ENCODE measurements at regions not wholly inside any gene's neighbourhood (a gene's known extent, or its start where the extent isn't known, plus 50 kb on each side); places are given as distances from the start of the nearest gene placed in this dataset.

DNA sequence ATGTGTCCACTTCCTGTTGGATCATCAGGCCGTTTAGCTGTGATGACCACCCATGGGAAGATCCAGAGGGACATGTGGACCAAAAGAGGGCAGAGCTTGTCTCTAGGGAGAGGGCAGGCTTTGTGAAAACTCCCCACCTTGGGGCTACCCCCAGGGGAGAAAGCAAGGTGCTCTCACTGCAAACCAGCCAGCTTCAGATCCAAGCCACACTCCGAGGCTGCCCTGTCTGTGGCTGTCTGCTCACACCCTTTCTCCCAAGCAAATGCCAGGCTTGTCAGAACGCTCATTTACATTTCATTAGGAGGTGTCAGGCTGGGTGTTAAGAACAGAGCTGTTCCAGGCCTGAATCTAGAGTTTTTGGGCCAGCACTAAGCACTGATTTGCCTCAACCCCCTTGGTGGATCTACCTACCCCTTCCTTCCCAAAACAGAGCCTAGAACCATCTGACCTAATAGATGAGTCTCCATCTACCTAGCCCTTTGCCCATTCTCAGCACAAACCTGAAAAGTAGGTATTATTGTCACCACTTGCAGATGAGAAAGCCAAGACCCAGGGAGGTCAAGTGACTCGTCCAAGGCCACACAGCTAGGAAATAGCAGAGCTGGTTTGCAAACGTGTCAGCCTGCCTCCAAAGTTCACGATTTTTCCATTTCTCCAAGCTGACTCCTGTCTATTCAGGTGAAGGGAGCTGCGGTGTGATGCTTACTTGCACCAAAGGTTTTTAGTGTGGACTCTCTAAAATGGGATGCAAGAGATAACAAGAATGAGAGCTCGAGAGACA, 130.9 kb downstream of the EMX2 start:
- DNase-seq, result no peak

GRCh38 chr10:117674201-117674600, 131.7 kb downstream of the EMX2 start:
- no peak for DNase-seq

DNA sequence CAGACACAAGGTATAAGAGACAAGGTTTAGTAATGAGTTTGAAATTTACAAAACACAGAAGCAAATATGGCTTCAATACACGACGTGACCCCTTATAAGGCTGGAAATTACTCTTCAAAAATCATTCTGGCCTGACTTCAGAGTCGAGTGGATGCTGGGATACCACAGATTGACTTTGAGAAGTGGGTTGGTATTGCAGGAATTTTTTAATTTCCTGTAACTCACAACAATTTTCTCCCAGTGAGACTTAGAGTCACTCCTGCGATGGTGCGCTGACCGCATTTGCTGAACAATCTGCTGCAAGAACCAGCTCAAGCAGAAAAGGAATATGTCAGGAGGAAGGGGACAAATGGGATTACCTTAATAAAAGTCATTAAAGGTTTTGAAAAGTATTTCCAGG, 132.1 kb downstream of the EMX2 start:
- DNase-seq, result no peak

DNA sequence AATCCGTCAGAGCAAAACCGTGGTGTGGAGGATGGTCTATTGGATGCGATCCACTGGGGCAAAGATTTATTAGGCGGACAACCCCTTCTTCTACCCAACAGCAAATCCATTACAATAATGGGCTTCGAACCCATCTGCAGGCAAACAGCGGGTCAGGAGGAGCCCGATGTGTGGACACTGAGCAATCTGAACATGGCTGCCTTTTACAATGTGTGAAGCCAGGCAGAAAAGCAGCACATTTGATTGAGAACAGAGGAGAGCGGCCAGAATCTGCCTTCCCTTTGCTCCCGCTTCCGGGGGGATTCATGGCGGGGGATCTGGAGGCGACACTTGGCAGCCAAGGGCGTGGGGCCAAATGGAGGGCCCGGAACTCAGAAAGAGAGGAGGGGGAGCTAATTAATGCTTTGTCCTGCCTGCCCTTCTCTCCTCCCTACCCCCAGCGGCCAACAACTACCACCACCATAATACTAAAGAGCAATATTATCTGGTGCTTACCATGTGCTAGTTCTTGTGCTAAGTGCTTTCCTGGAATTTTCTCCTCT, 133.0 kb downstream of the EMX2 start:
- DNase-seq, result no peak

DNA sequence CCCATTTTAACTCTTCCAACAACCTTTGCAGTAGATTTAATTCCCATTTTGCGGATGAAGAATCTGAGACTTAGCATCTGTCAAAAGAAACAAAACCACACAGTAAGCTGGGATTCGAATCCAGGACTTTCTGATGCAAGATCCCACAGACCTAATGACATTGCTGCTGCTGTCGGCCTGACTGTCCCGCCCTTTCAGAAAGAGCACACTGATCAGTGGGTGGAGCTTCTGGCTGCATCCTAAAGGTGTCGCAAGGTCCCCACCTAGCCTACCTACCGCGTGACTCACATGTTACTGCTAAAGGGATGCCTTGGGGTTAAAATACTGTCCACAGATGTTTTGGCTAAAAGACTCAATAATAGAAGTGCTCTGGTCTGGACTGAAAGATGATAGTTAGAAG, 134.7 kb downstream of the EMX2 start:
- no peak for DNase-seq

DNA sequence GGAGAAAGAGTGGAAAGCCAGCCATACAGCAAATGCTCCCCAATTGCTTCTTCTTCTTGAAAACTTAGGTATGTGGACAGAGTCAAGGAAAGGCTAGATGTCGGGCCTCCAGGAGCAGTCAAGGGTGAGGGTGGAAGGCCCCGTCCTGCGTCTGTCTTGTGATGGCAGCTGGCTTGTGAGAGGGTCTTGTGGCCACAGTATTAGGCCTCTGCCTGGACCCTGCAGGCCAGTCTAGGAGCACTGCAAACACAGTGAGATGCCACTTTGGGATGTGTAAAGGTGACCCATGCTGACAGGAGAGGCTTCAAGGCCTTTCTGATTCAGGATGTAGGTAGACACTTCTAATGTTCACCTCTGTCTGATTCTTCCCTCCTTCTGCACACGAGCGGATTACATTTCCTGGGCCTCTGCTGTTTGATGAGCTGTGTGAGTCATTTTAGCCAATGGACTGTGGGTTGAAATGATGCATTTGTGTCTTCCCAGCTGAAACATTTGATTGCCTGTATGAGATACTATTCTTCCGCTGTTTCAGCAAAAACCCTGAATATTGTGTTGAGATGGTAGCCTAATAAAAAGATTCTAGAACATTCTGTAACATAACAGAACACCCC, 135.4 kb downstream of the EMX2 start:
- DNase-seq, result no peak

GRCh38 chr10:117680601-117681000, 138.1 kb downstream of the EMX2 start:
- no peak for DNase-seq

- DNase-seq, result no peak
Measured at GRCh38 chr10:117681104-117681503, 138.6 kb downstream of the EMX2 start.

DNA sequence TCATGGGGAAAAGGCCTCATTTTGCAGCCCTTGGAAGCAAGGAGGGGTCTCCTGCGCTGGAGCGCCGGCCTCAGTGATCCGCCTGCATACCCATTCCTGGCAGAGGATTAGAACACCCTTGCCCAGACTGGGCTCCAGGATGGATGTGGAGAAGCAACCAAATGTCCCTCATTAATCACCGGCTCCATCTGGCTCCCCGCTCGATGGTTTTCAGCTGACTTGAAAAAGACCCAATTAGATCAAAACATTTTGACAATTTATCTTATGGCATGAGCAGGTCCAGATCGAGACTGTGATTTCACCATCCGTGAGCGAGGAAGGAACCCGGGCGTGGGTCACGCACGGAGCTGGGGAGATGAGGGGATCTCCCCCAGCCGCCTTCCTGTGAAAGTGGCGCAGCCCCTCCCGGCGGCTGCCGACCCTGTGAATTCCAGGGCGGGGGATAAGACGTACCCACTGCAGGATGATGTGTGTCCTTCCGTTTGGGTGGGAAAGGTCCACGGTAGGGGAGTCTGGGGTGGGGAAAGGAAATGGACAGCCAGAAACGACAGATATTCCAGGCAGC, 141.6 kb downstream of the EMX2 start:
- DNase-seq, result no peak

GRCh38 chr10:117684672-117685211, 142.2 kb downstream of the EMX2 start:
- no peak for DNase-seq

GRCh38 chr10:117685431-117685830, 142.9 kb downstream of the EMX2 start:
- no peak for DNase-seq

- no peak for DNase-seq
Measured at GRCh38 chr10:117686606-117687005, 144.1 kb downstream of the EMX2 start.

GRCh38 chr10:117688358-117688757, 145.8 kb downstream of the EMX2 start:
- no peak for DNase-seq

DNA sequence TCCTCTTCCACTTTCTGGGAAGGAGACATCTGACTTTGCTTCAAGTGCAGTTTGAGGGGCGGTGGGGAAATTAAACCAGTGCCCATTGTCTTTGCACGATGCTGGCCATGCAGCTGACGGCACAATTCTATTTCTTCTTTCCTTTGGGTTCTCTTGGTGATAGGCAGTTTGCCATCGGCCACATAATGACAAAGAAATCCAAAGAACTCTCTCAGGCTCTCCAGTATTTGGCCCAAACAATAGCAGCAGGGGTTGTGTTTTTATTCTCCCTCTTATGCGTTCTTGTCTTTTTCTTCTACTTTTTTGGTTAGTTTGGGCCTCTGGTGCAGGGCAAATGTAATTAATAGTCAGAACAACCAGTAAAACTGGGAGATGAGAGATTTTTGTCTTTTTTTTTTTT, 147.0 kb downstream of the EMX2 start:
- DNase-seq, result no peak

DNA sequence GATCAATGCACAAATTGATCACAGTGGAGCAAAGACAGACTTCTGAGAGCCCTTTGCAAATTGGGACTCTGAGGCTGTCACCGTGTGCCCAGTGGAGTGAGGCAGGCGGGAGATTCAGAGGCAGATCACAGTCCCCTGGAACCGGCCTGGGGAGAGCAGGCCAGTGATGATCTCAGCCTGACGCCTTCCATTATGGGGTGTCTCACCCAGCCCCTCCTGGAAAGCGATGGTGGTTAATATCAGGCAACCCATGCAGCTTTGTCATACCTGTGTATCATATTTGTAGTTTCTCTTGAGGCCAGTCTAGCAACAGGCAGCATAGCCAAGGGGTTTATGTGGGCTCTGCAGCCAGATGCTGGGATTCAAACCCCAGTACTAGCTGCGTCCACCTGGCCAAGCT, 147.8 kb downstream of the EMX2 start:
- DNase-seq, result no peak

DNA sequence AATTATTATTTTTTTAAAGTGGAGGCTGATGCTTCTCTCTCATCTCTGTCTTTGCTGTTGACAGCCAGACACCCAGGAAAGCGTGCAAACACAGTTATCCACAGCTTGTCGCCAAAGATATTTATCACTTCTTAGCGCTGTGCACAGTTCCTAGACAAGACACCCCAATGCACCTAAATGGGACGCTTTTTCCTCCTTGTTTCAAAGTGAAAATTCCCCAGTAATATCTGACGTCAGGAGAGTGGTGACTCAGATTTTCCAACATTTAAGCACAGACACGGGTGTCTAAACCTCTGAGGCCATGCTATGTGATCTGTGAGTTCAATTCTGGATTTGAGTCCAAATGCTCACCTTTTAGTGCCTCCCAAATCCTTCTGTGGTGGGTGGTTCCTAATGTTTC, 151.6 kb downstream of the EMX2 start:
- no peak for DNase-seq

GRCh38 chr10:117697402-117697801, 154.9 kb downstream of the EMX2 start:
- no peak for DNase-seq

- DNase-seq, result no peak
Measured at GRCh38 chr10:117698809-117699208, 156.3 kb downstream of the EMX2 start.

DNA sequence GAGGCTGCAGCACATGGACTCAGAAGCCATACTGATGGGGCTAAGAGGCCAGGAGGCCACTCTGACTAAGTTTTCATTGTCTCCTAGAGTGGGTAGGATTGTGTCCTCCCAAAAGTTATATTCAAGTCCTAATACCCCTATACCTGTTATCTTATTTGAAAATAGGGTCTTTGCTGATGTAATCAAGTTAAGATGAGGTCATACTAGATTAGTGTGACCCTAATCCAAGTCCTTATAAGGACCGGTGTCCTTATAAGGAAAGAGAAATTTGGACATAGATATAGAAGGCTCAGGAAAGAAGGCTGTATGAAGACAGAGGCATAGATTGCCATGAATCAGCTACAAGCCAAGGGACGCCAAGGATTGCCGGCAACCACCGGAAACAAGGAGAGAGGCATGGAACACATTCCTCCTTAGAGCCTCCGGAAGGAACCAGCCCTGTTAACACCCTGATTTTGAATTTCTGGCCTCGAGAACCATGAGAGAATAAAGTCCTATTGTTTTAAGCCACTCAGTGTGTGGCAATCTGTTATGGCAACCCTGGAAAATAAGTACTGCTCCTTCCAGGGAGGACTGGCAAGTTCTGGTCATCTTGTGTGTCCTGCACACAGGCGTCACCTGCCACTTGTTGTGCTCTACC, 157.0 kb downstream of the EMX2 start:
- DNase-seq, result no peak

- no peak for DNase-seq
Measured at GRCh38 chr10:117710181-117710798, 167.7 kb downstream of the EMX2 start.

DNA sequence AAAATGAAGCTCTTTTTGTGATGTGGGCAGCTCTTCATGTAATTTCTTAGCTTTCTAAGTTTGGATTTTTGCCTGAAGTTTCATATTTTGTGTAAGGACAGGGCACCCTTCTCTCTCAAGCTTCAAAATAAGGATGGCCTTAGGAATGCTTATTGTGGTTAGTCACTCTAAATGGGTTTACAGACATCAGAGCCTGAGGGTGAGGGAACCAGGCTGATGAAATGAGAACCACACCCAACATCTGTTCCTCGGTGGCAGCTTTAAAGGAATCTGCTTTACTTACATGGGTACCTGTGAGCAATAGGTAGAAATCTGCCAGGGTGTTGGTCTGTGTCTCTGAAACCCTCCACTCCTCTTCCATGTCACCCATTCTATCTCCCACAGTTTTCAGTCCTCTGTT, 174.3 kb downstream of the EMX2 start:
- no peak for DNase-seq

GRCh38 chr10:117718986-117719920, 176.7 kb downstream of the EMX2 start:
- no peak for DNase-seq

All from activated T-cell treated with anti-CD3 and anti-CD28 coated beads, Interleukin-2, amount 50 U/mL, for 48 hours (primary cell).